H1 (cell line): ENCODE measurements at regions not wholly inside any gene's neighbourhood (a gene's known extent, or its start where the extent isn't known, plus 50 kb on each side); places are given as distances from the start of the nearest gene placed in this dataset.

Source experiments
- CTCF ChIA-PET: fragments of 300-600 bp; sonication (Branson Sonifier 250); formaldehyde crosslinking; loops from one replicate; lab custom pipeline; 2021; ENCODE audit not compliant: partially characterized antibody; lab: Charles Lee
- POLR2A ChIA-PET: fragments of 300-600 bp; sonication (Branson Sonifier 250); formaldehyde crosslinking; loops from one replicate; lab custom pipeline; 2021; ENCODE audit warnings: inconsistent platforms; ENCODE audit not compliant: partially characterized antibody; lab: Charles Lee
- DNase-seq, 2 experiments: peaks; one replicate each; pipeline versions ENCODE4 v3.0.0 to v3.0.0-alpha.2; 2010 to 2022; ENCODE audit warnings: low spot score in 2 of 2, low read depth in 1 of 2, mixed read lengths in 1 of 2
- FAIRE-seq: peaks from 2 replicates; lab custom pipeline; 2011; peaks lifted over from hg19 to GRCh38; lab: Jason Lieb, UNC
- H2AFZ ChIP-seq: 2 replicates; pipeline ENCODE4 v1.8.1; 2012; ENCODE audit warnings: low read length, inconsistent platforms
- H2AK5ac ChIP-seq: 2 replicates; pipeline ENCODE4 v1.6.1; 2013; ENCODE audit warnings: low read depth, low read length
- H2BK120ac ChIP-seq: replicated peaks from 2 replicates; pipeline ENCODE3; 2013; ENCODE audit warnings: low read depth, low read length, inconsistent platforms
- H2BK12ac ChIP-seq: 2 replicates; pipeline ENCODE4 v1.6.1; 2013; ENCODE audit warnings: low read depth, low read length
- H2BK15ac ChIP-seq: 2 replicates; pipeline ENCODE4 v1.6.1; 2013; ENCODE audit warnings: low read length
- H2BK20ac ChIP-seq: 2 replicates; pipeline ENCODE4 v1.6.1; 2013; ENCODE audit warnings: low read length
- H2BK5ac ChIP-seq: 2 replicates; pipeline ENCODE4 v1.6.1; 2013; ENCODE audit warnings: low read depth, low read length
- H3K14ac ChIP-seq: 2 replicates; pipeline ENCODE4 v1.6.1; 2013; ENCODE audit warnings: inconsistent platforms; ENCODE audit not compliant: insufficient read length
- H3K18ac ChIP-seq: 2 replicates; pipeline ENCODE4 v1.6.1; 2013; ENCODE audit warnings: low read length; ENCODE audit errors: extremely low read depth
- H3K23ac ChIP-seq: 2 replicates; pipeline ENCODE4 v1.6.1; 2013; ENCODE audit warnings: inconsistent platforms; ENCODE audit not compliant: insufficient read length
- H3K23me2 ChIP-seq: 2 replicates; pipeline ENCODE4 v1.6.1; 2013; ENCODE audit warnings: low read depth, low read length
- H3K27ac ChIP-seq: 2 replicates; pipeline ENCODE4 v1.6.1; 2011; ENCODE audit warnings: low read depth, low read length, inconsistent platforms
- H3K27me3 ChIP-seq, 4 experiments: replicated peaks in 1 of 4; 1 replicate in 1 of 4; 2 replicates in 3 of 4; pipeline versions ENCODE4 v1.6.1 to v1.8.1; 2011 to 2013; ENCODE audit warnings: low read length in 3 of 4, mild to moderate bottlenecking in 3 of 4, inconsistent platforms in 2 of 4, mixed read lengths in 2 of 4, moderate library complexity in 1 of 4; ENCODE audit not compliant: control insufficient read depth in 3 of 4, insufficient read depth in 3 of 4; ENCODE audit errors: extremely low read depth in 1 of 4
- H3K36me3 ChIP-seq, 4 experiments: 2 replicates each; pipeline versions ENCODE4 v1.6.1 to v1.8.1; 2011 to 2013; ENCODE audit warnings: mild to moderate bottlenecking in 4 of 4, low read length in 3 of 4, moderate library complexity in 2 of 4, control low read depth in 1 of 4, inconsistent platforms in 1 of 4; ENCODE audit not compliant: insufficient read depth in 4 of 4, control insufficient read depth in 2 of 4
- H3K4ac ChIP-seq: replicated peaks from 2 replicates; pipeline ENCODE3; 2013; ENCODE audit warnings: low read length, low read depth, mixed read lengths, inconsistent platforms; ENCODE audit not compliant: insufficient read length
- H3K4me1 ChIP-seq, 4 experiments: replicated peaks in 1 of 4; 1 replicate in 1 of 4; 2 replicates in 3 of 4; pipeline versions ENCODE4 v1.6.1 to v1.8.1; 2011 to 2013; ENCODE audit warnings: low read length in 3 of 4, inconsistent platforms in 2 of 4, mixed read lengths in 1 of 4; ENCODE audit not compliant: insufficient read depth in 4 of 4, control insufficient read depth in 3 of 4
- H3K4me2 ChIP-seq, 2 experiments: 2 replicates each; pipeline versions ENCODE4 v1.6.1 to v1.8.1; 2011 to 2013; ENCODE audit warnings: low read depth in 2 of 2, low read length in 2 of 2, control low read depth in 1 of 2, inconsistent platforms in 1 of 2, mild to moderate bottlenecking in 1 of 2; ENCODE audit not compliant: insufficient read depth in 1 of 2
- H3K4me3 ChIP-seq, 4 experiments: fragments of 200-600, 300-600 bp in 1 of 4; sonication (generic), shearing (Covaris generic), sonication (Bioruptor Twin) in 1 of 4; 2 replicates each; pipeline versions ENCODE4 v1.5.1 to v1.8.1; 2011 to 2016; ENCODE audit warnings: low read length in 4 of 4, low read depth in 3 of 4, control low read depth in 2 of 4, inconsistent platforms in 2 of 4, mild to moderate bottlenecking in 2 of 4, mixed read lengths in 1 of 4, moderate library complexity in 1 of 4; ENCODE audit not compliant: insufficient read depth in 2 of 4; ENCODE audit errors: extremely low read depth in 1 of 4
- H3K56ac ChIP-seq: replicated peaks from 2 replicates; pipeline ENCODE3; 2013; ENCODE audit warnings: low read depth, mild to moderate bottlenecking, mixed read lengths, low read length, inconsistent platforms; ENCODE audit not compliant: insufficient read length
- H3K79me1 ChIP-seq: 2 replicates; pipeline ENCODE4 v1.6.1; 2013; ENCODE audit warnings: low read depth, low read length, control low read depth
- H3K79me2 ChIP-seq, 2 experiments: 2 replicates each; pipeline versions ENCODE4 v1.6.1 to v1.8.1; 2012 to 2013; ENCODE audit warnings: low read length in 2 of 2, mild to moderate bottlenecking in 2 of 2, inconsistent platforms in 1 of 2; ENCODE audit not compliant: insufficient read depth in 2 of 2, control insufficient read depth in 1 of 2
- H3K9ac ChIP-seq, 4 experiments: replicated peaks in 1 of 4; 1 replicate in 1 of 4; 2 replicates in 3 of 4; pipeline versions ENCODE4 v1.6.1 to v1.8.1; 2011 to 2013; ENCODE audit warnings: low read depth in 3 of 4, low read length in 3 of 4, control low read depth in 2 of 4, mild to moderate bottlenecking in 2 of 4, moderate library complexity in 2 of 4, inconsistent platforms in 1 of 4; ENCODE audit errors: extremely low read depth in 1 of 4
- H3K9me3 ChIP-seq, 2 experiments: 2 replicates each; pipeline versions ENCODE4 v1.6.1 to v1.8.1; 2012 to 2013; ENCODE audit warnings: mild to moderate bottlenecking in 2 of 2, moderate library complexity in 2 of 2, control low read depth in 1 of 2, inconsistent platforms in 1 of 2, low read depth in 1 of 2, low read length in 1 of 2, mixed read lengths in 1 of 2; ENCODE audit not compliant: insufficient read depth in 2 of 2
- H4K20me1 ChIP-seq, 2 experiments: replicated peaks in 1 of 2; 2 replicates each; pipeline versions ENCODE3 to v1.8.1; 2011 to 2013; ENCODE audit warnings: inconsistent platforms in 2 of 2, low read length in 2 of 2, mild to moderate bottlenecking in 1 of 2; ENCODE audit not compliant: insufficient read depth in 2 of 2, control insufficient read depth in 1 of 2
- H4K5ac ChIP-seq: 2 replicates; pipeline ENCODE4 v1.6.1; 2013; ENCODE audit warnings: low read length, low read depth, mixed read lengths, inconsistent platforms; ENCODE audit not compliant: insufficient read length
- H4K8ac ChIP-seq: 2 replicates; pipeline ENCODE4 v1.8.0; 2013; ENCODE audit warnings: mild to moderate bottlenecking, moderate library complexity, low read length, inconsistent platforms; ENCODE audit not compliant: insufficient read depth; ENCODE audit errors: extremely low read depth
- H4K91ac ChIP-seq: replicated peaks from 2 replicates; pipeline ENCODE3; 2013; ENCODE audit warnings: low read length, mixed read lengths, inconsistent platforms; ENCODE audit not compliant: insufficient read length
- KDM1A ChIP-seq: fragments of 200-600, 300-600 bp; sonication (generic); IDR thresholded peaks from 2 replicates; pipeline ENCODE4 v1.7.1; 2016; ENCODE audit warnings: mild to moderate bottlenecking, low read length, borderline replicate concordance
- POU5F1 ChIP-seq: IDR thresholded peaks from 2 replicates; pipeline ENCODE4 v1.6.1; 2011; ENCODE audit warnings: low read depth, mild to moderate bottlenecking, low read length, moderate library complexity
- WGBS, 2 experiments: shearing (Covaris generic) in 1 of 2; methylation state at CpG; one replicate each; pipeline versions ENCODE4 v1.1.6 to v1.1.7; 2013 to 2015; ENCODE audit warnings: low lambda C conversion rate in 2 of 2, mixed read lengths in 2 of 2, inconsistent platforms in 1 of 2, low coverage in 1 of 2, missing lambda C conversion rate in 1 of 2; ENCODE audit not compliant: insufficient replicate concordance in 2 of 2, insufficient coverage in 1 of 2, insufficient read length in 1 of 2; ENCODE audit errors: extremely low coverage in 1 of 2, missing lambda C conversion rate in 1 of 2; 5-methylcytosine and 5-hydroxymethylcytosine counted together

DNA sequence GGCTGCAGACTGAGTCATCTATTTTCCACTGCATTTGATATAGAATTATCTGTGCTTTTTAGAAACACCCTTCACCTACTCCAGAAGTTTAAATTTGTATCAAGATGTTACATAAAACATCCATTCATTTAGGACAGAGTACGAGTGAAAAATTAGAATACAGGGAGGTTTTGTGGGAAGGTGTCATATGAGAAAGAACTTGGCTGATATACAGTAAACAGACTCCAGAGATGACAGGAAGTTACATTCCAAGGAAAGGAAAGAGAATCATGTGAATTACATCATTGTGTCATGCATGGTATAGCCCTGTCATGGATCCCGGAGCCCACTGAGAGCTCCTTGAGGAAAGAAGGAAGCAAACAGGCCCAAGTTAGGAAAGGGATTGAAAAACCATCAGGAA is 341.5 kb upstream of the PKDCC start:
- no peaks in the 10 kb centered on the region for H4K20me1 ChIP-seq
- H3K56ac ChIP-seq: no peak overlapping the region
- H3K4me2 ChIP-seq: no peak overlapping the region
- H3K4ac ChIP-seq: no peak overlapping the region
- no peaks in the 10 kb centered on the region for H3K27me3 ChIP-seq
- H3K4me1 ChIP-seq: no peaks in the 10 kb centered on the region
- no peak overlapping the region for H2AK5ac ChIP-seq
- no peaks in the 10 kb centered on the region for H3K9me3 ChIP-seq
- H3K18ac ChIP-seq: no peak overlapping the region
- no peaks in the 10 kb centered on the region for H3K79me1 ChIP-seq
- no peak overlapping the region for H2BK20ac ChIP-seq
- CTCF ChIA-PET: no interaction called here
- H3K79me2 ChIP-seq: no peaks in the 10 kb centered on the region
- H2BK120ac ChIP-seq: no peak overlapping the region
- H4K91ac ChIP-seq: no peak overlapping the region
- H3K36me3 ChIP-seq: no peaks in the 10 kb centered on the region
- no peak for FAIRE-seq
- H2BK15ac ChIP-seq: no peak overlapping the region
- no peak for DNase-seq
- H3K23me2 ChIP-seq: no peaks in the 10 kb centered on the region
- no peak overlapping the region for H3K14ac ChIP-seq
- no peak overlapping the region for H4K5ac ChIP-seq
- no peak overlapping the region for H4K8ac ChIP-seq
- TF ChIP-seq KDM1A (no peak), POU5F1 (no peak)
- H3K27ac ChIP-seq: no peak overlapping the region
- no peak overlapping the region for H3K23ac ChIP-seq
- H2BK5ac ChIP-seq: no peak overlapping the region
- 94% methylated on average over 2 of the region's 2 CpGs; no CpG with 5 or more reads in 1 of the 2 experiments for WGBS, 2 experiments
- no peak overlapping the region for H2AFZ ChIP-seq
- no peak overlapping the region for H3K4me3 ChIP-seq
- H2BK12ac ChIP-seq: no peak overlapping the region
- POLR2A ChIA-PET: no interaction called here
- H3K9ac ChIP-seq: no peak overlapping the region
